OCI-LY1 (cell line): ENCODE measurements at regions not wholly inside any gene's neighbourhood (a gene's known extent, or its start where the extent isn't known, plus 50 kb on each side); places are given as distances from the start of the nearest gene placed in this dataset.
A peak's percentile ranks its signal among the peaks of the same experiment; 100 is the strongest.
"Not testable (repeated sequence)": the region's sequence is repeated elsewhere in the genome, so short reads cannot be mapped to it uniquely, and the experiment has no call there.

Source experiments
- H2AFZ ChIP-seq: fragments of 200-600 bp; sonication (generic), shearing (Covaris generic); 2 replicates; pipeline ENCODE4 v1.6.0; 2014; ENCODE audit warnings: antibody characterized with exemption, mild to moderate bottlenecking, low read length
- H3F3A ChIP-seq: fragments of 200-600 bp; sonication (generic), shearing (Covaris generic); 2 replicates; pipeline ENCODE4 v1.6.0; 2014; ENCODE audit warnings: mild to moderate bottlenecking, antibody characterized with exemption, low read length, moderate library complexity; ENCODE audit not compliant: insufficient read depth
- H3K27ac ChIP-seq: fragments of 200-600 bp; sonication (generic); 2 replicates; pipeline ENCODE4 v1.5.1; 2014; ENCODE audit warnings: low read length, mixed run types, mild to moderate bottlenecking, low read depth; ENCODE audit not compliant: poor library complexity, severe bottlenecking
- H3K27me3 ChIP-seq: fragments of 200-600 bp; sonication (generic); 2 replicates; pipeline ENCODE4 v1.6.0; 2014; ENCODE audit warnings: antibody characterized with exemption, mild to moderate bottlenecking, low read length, moderate library complexity; ENCODE audit not compliant: insufficient read depth
- H3K36me3 ChIP-seq: fragments of 200-600 bp; sonication (generic); 2 replicates; pipeline ENCODE4 v1.6.1; 2014; ENCODE audit warnings: mild to moderate bottlenecking, antibody characterized with exemption, low read length, moderate library complexity, mixed read lengths; ENCODE audit not compliant: insufficient read depth
- H3K4me1 ChIP-seq: fragments of 200-600 bp; sonication (generic); 2 replicates; pipeline ENCODE4 v1.5.1; 2014; ENCODE audit warnings: mild to moderate bottlenecking, low read length, moderate library complexity; ENCODE audit not compliant: insufficient read depth, severe bottlenecking
- H3K4me2 ChIP-seq: fragments of 200-600 bp; sonication (generic), shearing (Covaris generic); 2 replicates; pipeline ENCODE4 v1.6.1; 2014; ENCODE audit warnings: low read length
- H3K4me3 ChIP-seq: fragments of 200-600 bp; sonication (generic); 2 replicates; pipeline ENCODE4 v1.5.1; 2014; ENCODE audit warnings: low read length, low read depth, mild to moderate bottlenecking, mixed read lengths; ENCODE audit not compliant: poor library complexity, severe bottlenecking
- H3K79me2 ChIP-seq: fragments of 200-600 bp; shearing (Covaris generic); 2 replicates; pipeline ENCODE4 v1.6.1; 2016; ENCODE audit warnings: mixed run types, low read length, mixed read lengths; ENCODE audit not compliant: insufficient read depth
- H3K9ac ChIP-seq: fragments of 200-600 bp; sonication (generic), shearing (Covaris generic); 2 replicates; pipeline ENCODE4 v1.6.1; 2014; ENCODE audit warnings: mild to moderate bottlenecking, low read length, mixed read lengths
- H3K9me2 ChIP-seq: fragments of 200-600 bp; sonication (generic), shearing (Covaris generic); 2 replicates; pipeline ENCODE4 v1.6.1; 2014; ENCODE audit warnings: low read depth, mild to moderate bottlenecking, low read length, mixed read lengths
- H3K9me3 ChIP-seq: fragments of 200-600 bp; shearing (Covaris generic); 2 replicates; pipeline ENCODE4 v1.6.1; 2014; ENCODE audit warnings: low read length, mixed read lengths
- H4K20me1 ChIP-seq: fragments of 200-600 bp; sonication (generic), shearing (Covaris generic); 2 replicates; pipeline ENCODE4 v1.6.0; 2016; ENCODE audit warnings: mild to moderate bottlenecking, low read length; ENCODE audit not compliant: insufficient read depth
- CTCF ChIP-seq: fragments of 200-600 bp; sonication (generic), shearing (Covaris generic); IDR thresholded peaks from 2 replicates; pipeline ENCODE4 v1.5.1; 2017; ENCODE audit warnings: mild to moderate bottlenecking, antibody characterized with exemption, low read length, moderate library complexity, mixed read lengths
- EZH2 ChIP-seq: fragments of 200-600 bp; sonication (generic), shearing (Covaris generic); IDR thresholded peaks from 2 replicates; pipeline ENCODE4 v1.8.0; 2017; ENCODE audit warnings: borderline replicate concordance, mixed run types, mild to moderate bottlenecking, antibody characterized with exemption, low read length, moderate library complexity, mixed read lengths

GRCh38 chr19:34089566-34089965, 82.7 kb upstream of the LSM14A start:
- no peaks in the 10 kb centered on the region for H3K9me2 ChIP-seq

GRCh38 chr19:34094960-34095359, 77.3 kb upstream of the LSM14A start:
- Histone ChIP-seq H3K4me1 (no peaks in the 10 kb centered on the region), H3F3A (no peaks in the 10 kb centered on the region), H2AFZ (no peak overlapping the region), H3K4me3 (no peak overlapping the region), H3K4me2 (no peak overlapping the region), H3K9ac (no peak overlapping the region), H3K27me3 (no peaks in the 10 kb centered on the region), H4K20me1 (no peaks in the 10 kb centered on the region), H3K27ac (no peak overlapping the region), H3K36me3 (no peaks in the 10 kb centered on the region), H3K9me3 (no peaks in the 10 kb centered on the region), H3K79me2 (no peaks in the 10 kb centered on the region), H3K9me2 (no peaks in the 10 kb centered on the region)
- TF ChIP-seq CTCF (no peak), EZH2 (no peak)

More at GRCh38 chr19:34089566-34089965, 82.7 kb upstream of the LSM14A start:
- no peaks in the 10 kb centered on the region for H3K36me3 ChIP-seq
- H3K27me3 ChIP-seq: no peaks in the 10 kb centered on the region
- H3F3A ChIP-seq: no peaks in the 10 kb centered on the region
- no peaks in the 10 kb centered on the region for H4K20me1 ChIP-seq
- no peaks in the 10 kb centered on the region for H3K79me2 ChIP-seq
- H3K9ac ChIP-seq: no peak overlapping the region
- H3K4me2 ChIP-seq: no peak overlapping the region
- H3K27ac ChIP-seq: no peak overlapping the region
- no peaks in the 10 kb centered on the region for H3K9me3 ChIP-seq
- no peaks in the 10 kb centered on the region for H3K4me1 ChIP-seq
- no peak overlapping the region for H2AFZ ChIP-seq
- TF ChIP-seq CTCF: no peak
- TF ChIP-seq EZH2: no peak
- H3K4me3 ChIP-seq: no peak overlapping the region

GRCh38 chr19:34095411-34095810, 76.9 kb upstream of the LSM14A start:
- H3K9ac ChIP-seq, H3K9me2 ChIP-seq, H3K4me2 ChIP-seq, H3K9me3 ChIP-seq, H3F3A ChIP-seq, H3K27me3 ChIP-seq, H3K79me2 ChIP-seq, H3K36me3 ChIP-seq, H3K27ac ChIP-seq, H3K4me1 ChIP-seq, H2AFZ ChIP-seq, H4K20me1 ChIP-seq, H3K4me3 ChIP-seq: not testable (repeated sequence)

- Histone ChIP-seq H3K9ac (no peak overlapping the region), H3K9me3 (no peaks in the 10 kb centered on the region), H3K27me3 (no peaks in the 10 kb centered on the region), H3K36me3 (no peaks in the 10 kb centered on the region), H2AFZ (no peak overlapping the region), H3K4me1 (no peaks in the 10 kb centered on the region), H3K9me2 (no peaks in the 10 kb centered on the region), H3K4me2 (no peak overlapping the region), H3K4me3 (no peak overlapping the region), H4K20me1 (no peaks in the 10 kb centered on the region), H3K79me2 (no peaks in the 10 kb centered on the region), H3F3A (no peaks in the 10 kb centered on the region), H3K27ac (no peak overlapping the region)
- TF ChIP-seq CTCF (peak; percentile 73), EZH2 (no peak)
Measured at GRCh38 chr19:34096020-34096915, 76.0 kb upstream of the LSM14A start.
